Superior temporal gyrus (tissue), 1 donor: ENCODE measurements at regions not wholly inside any gene's neighbourhood (a gene's known extent, or its start where the extent isn't known, plus 50 kb on each side); places are given as distances from the start of the nearest gene placed in this dataset.
"Not testable (repeated sequence)": the region's sequence is repeated elsewhere in the genome, so short reads cannot be mapped to it uniquely, and the experiment has no call there.

Experiments used
- DNase-seq: peaks from one replicate; pipeline ENCODE4 v3.0.0-alpha.2; 2016; ENCODE audit errors: extremely low spot score

- DNase-seq, result no peak
Observed at GRCh38 chr6:79394690-79395089, 142.5 kb downstream of the LCA5 start.

DNA sequence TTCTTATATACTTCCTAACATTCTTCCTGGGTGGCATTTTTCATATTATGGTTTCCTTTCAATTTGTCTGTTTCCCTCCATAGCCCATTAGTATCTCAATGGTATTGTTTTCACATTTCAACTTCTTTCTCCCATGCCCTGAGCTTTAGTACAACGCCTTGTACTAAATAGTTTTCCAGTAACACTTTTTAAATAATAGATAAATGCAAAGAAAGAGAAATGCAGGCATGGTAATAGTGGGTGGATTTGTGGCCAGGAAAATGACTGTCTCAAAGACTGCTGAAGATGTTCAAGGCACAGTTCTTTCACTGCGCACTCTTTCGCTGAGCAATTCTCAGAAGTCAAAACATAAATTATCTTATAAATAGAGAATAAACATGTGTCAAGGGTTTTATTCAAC is 145.1 kb downstream of the LCA5 start:
- no peak for DNase-seq

DNA sequence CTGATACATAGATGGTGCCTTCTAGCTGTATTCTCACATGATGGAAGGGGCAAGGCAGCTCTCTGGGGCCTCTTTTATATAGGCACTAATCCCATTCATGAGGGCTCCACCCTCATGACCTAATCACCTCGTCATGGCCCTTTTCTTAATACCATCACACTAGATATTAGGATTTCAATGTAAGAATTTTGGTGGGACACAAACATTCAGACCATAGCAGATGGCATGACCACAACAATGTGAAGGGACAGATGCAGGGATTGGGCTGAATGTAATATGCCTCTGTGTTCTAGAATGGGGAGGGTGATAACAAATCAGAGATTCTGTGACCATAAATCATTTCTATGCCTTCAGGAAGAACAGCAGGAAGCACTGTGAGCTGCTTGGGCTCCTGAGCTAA is 145.8 kb downstream of the LCA5 start:
- DNase-seq, result no peak

DNA sequence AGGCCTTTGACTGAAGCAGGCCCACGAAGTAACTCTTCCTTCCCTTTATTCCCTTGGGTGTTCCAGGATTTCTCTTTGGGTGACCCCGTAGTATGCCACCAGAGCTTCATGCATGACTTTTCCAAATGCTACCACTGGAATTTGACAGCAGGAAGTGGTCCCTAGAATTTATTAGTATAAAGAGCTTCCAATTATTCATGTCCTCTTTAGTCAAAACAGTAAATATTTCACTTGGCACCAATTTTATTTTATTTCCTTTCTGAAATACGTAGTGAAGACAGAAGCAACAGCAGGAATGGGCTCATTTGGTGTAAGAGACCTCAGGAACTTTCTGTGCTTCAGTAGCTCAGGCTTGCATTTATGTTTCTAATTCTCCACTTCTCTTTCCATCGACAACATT is 151.3 kb downstream of the LCA5 start:
- DNase-seq, result no peak

DNA sequence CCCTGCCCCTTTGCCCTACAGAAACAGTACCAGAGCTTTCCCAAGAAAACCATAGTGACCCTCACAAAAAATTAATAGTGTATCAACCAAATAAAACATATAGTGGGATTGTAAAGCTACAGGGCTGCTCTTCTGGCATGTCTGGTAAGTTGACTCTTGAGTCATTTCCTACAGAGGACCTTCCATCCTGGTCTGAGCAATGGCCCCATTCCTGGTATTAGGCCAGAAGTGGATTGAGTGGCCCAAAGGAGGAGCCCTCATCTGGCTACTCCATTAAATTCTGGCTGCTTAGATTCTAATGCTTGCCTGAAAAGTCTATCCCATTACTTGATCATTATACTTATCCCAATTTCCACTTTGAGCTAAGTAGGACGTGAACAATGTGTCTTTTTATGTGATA is 150.9 kb upstream of the HMGN3 start:
- DNase-seq, result no peak

DNA sequence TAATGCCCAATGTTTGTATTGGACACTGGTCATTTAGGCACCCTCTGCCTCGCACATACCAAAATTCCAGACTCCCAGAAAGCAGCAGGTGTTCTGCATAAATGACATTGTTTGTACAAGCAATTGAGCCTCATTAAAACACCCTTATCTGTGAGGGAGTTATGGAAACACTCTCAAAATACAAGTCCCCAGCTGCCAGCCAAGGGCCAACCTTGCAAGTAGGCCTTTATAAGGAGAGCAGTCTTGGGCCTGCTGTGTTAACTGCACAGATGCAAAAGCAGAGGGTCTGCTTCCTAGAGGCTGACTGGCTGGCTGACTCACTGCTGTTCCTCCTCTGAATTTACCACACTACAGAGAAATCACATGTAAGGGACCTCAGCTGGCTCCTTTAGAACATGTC is 150.4 kb upstream of the HMGN3 start:
- no peak for DNase-seq

DNA sequence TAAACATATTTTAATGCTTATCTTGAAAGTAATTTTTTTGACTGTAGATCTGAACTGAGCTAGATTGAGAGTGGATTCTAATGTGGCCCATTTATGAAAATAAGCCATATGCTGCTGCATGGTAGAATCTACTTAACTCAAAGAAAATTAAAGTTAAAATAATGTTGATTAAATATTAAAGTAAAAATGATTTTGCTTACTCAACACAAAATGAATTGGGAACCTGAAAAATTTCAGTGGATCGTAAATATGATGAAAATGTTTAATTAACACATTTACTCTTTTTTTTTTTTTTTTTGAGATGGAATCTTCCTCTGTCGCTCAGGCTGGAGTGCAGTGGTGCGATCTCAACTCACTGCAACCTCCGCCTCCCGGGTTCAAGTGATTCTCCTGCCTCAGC is 144.5 kb upstream of the HMGN3 start:
- DNase-seq, result no peak

- DNase-seq, result no peak
Observed at GRCh38 chr6:79377888-79378348, 143.4 kb upstream of the HMGN3 start.

GRCh38 chr6:79377047-79377446 is 142.6 kb upstream of the HMGN3 start:
- DNase-seq, result no peak

GRCh38 chr6:79375635-79376337 is 141.3 kb upstream of the HMGN3 start:
- no peak for DNase-seq

- DNase-seq, result no peak
Observed at GRCh38 chr6:79374308-79374707, 139.8 kb upstream of the HMGN3 start.

- no peak for DNase-seq
Observed at GRCh38 chr6:79373880-79374279, 139.4 kb upstream of the HMGN3 start.

- no peak for DNase-seq
Observed at GRCh38 chr6:79373246-79373645, 138.8 kb upstream of the HMGN3 start.

- no peak for DNase-seq
Observed at GRCh38 chr6:79372757-79373156, 138.3 kb upstream of the HMGN3 start.

GRCh38 chr6:79369026-79369425 is 134.5 kb upstream of the HMGN3 start:
- DNase-seq, result no peak

DNA sequence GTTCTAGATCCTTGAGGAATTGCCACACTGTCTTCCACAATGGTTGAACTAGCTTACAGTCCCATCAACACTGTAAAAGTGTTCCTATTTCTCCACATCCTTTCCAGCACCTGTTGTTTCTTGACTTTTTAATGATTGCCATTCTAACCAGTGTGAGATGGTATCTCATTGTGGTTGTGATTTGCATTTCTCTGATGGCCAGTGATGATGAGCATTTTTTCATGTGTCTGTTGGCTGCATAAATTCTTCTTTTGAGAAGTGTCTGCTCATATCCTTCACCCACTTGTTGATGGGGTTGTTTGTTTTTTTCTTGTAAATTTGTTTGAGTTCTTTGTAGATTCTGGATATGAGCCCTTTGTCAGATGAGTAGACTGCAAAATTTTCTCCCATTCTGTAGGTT is 129.0 kb upstream of the HMGN3 start:
- DNase-seq, result not testable (repeated sequence)

- DNase-seq, result not testable (repeated sequence)
Observed at GRCh38 chr6:79361074-79361473, 126.6 kb upstream of the HMGN3 start.

DNA sequence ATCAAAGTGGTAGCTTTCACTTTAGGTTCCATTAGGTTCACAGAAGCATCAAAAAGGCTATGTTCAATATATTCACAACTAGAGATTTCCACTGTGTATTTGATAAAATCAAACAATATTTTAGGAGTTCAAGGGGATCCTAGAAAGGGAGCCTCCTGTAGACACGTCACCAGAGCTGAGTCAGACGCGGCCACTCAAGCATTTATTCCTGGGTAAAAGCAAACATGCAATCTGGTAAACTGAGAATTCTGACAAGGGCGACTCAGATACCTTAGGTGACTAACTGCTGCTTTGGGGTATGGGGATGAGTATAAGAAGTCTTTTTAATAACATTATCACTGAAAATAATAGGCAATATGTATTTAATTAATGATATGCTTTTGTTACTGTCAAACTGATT is 118.7 kb upstream of the HMGN3 start:
- no peak for DNase-seq

GRCh38 chr6:79338493-79338892 is 104.0 kb upstream of the HMGN3 start:
- DNase-seq, result no peak

- no peak for DNase-seq
Observed at GRCh38 chr6:79335133-79335674, 100.7 kb upstream of the HMGN3 start.

DNA sequence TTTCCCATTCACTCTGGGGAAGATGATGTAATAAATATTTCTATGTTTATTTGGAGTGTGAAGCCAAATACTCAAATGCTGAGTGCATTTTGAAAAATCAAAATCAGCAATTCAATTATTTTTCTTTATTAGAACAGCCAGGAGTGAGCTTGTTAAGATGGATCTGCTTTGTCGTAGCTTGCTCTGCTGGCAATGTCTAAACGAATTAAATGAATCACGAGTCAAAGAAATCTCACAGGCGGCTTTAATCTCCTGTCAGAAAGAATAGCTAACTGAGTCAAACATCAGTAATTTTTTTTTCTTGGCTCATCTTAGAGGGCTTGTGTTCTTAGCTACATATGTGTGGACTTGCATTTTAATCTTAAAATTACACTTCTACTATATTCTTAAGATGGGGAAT is 100.2 kb upstream of the HMGN3 start:
- no peak for DNase-seq

DNA sequence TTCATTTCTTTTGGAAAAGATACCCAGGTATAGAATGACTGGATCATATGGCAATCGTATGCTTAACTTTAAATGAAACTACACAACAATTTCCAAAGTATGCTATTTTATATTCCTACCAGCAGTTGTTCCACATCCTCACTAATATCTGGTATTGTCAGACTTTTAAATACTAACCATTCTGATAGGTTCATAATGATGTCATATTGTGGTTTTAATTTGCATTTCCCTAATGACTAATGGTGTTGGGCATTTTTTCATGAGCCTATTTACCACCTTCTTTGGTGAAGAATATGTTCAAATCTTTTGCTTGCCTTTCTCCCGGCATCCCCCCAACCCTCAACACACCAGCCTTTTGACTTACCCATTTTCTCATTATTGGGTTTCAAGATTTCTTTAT is 96.2 kb upstream of the HMGN3 start:
- no peak for DNase-seq

- DNase-seq, result no peak
Observed at GRCh38 chr6:79313254-79313653, 78.8 kb upstream of the HMGN3 start.
